Ovary (tissue), 7 donors: ENCODE measurements at regions not wholly inside any gene's neighbourhood (a gene's known extent, or its start where the extent isn't known, plus 50 kb on each side); places are given as distances from the start of the nearest gene placed in this dataset.
A peak's percentile ranks its signal among the peaks of the same experiment; 100 is the strongest.

Experiments used
- DNase-seq, 5 donors: peaks; one replicate each; pipeline ENCODE4 v3.0.0-alpha.2; 2019 to 2020
- H3K27ac ChIP-seq, 2 donors: fragments of 200-600 bp; one replicate each; pipeline versions ENCODE4 v1.5.1 to v1.8.0; 2019 to 2022
- H3K27me3 ChIP-seq: fragments of 200-600 bp; one replicate; pipeline ENCODE4 v1.8.0; 2022
- H3K36me3 ChIP-seq: fragments of 200-600 bp; sonication (generic); one replicate; pipeline ENCODE4 v1.5.1; 2019
- H3K4me1 ChIP-seq: one replicate; pipeline ENCODE4 v1.8.1; 2013; ENCODE audit warnings: mild to moderate bottlenecking, moderate library complexity; ENCODE audit not compliant: insufficient read depth
- H3K4me3 ChIP-seq: fragments of 200-600 bp; sonication (generic); one replicate; pipeline ENCODE4 v1.5.1; 2017
- H3K9me3 ChIP-seq, 2 donors: fragments of 200-600 bp in 1 of 2; sonication (generic) in 1 of 2; one replicate each; pipeline versions ENCODE4 v1.5.1 to v1.8.1; 2013 to 2019; ENCODE audit warnings: mild to moderate bottlenecking in 1 of 2, moderate library complexity in 1 of 2
- CTCF ChIP-seq, 3 donors: fragments of 450-650 bp in 2 of 3; fragments of 200-600 bp in 1 of 3; IDR thresholded peaks; one replicate each; pipeline versions ENCODE4 v1.5.1 to v1.8.0; 2016 to 2022; ENCODE audit warnings: antibody characterized with exemption in 3 of 3, mild to moderate bottlenecking in 1 of 3
- EP300 ChIP-seq: sonication (generic); formaldehyde crosslinking; IDR thresholded peaks from one replicate; pipeline ENCODE4 v1.6.1; 2017; ENCODE audit warnings: antibody characterized with exemption
- POLR2A ChIP-seq: fragments of 450-650 bp; IDR thresholded peaks from one replicate; pipeline ENCODE4 v1.6.1; 2017; ENCODE audit warnings: antibody characterized with exemption, mild to moderate bottlenecking, moderate library complexity
- WGBS, 3 donors: extraction: QIAGEN DNeasy Blood & Tissue Kit in 1 of 3; methylation state at CpG; one replicate each; pipeline versions ENCODE4 v1.1.5 to v1.1.7; 2013 to 2017; 5-methylcytosine and 5-hydroxymethylcytosine counted together
- intact Hi-C, 4 donors: fragments of 100-400 bp; cut with DNase I; formaldehyde crosslinking; loops; one replicate each; pipeline versions ENCODE4 v1.11.0 to v1.15.1; 2022 to 2023
- donor health status: DM: no; HTN: no; CAD: no; lungs with moderate emphysema.
- donor health status: DM: no; HTN: no; CAD: no.
- donor health status: Bipolar disorder and iron deficiency.
- donor health status: DM: no; HTN: no; CAD: no.
- donor health status: DM: yes; HTN: yes; CAD: no.

- no peaks in the 10 kb centered on the region for H3K4me1 ChIP-seq
- no peak for DNase-seq
- no peaks in the 10 kb centered on the region for H3K36me3 ChIP-seq
- WGBS, 3 donors, result 55 to 63% (median 58%) methylated on average over 5 of the region's 5 CpGs
- intact Hi-C loops, result loop anchor here in 1 of 4 donors (5.0 kb wide), 1 partner anchor 964 kb away; no protein-coding TSS in a partner anchor
- no peak overlapping the region for H3K27ac ChIP-seq
- H3K27me3 ChIP-seq, result no peaks in the 10 kb centered on the region
- no peak overlapping the region for H3K4me3 ChIP-seq
- H3K9me3 ChIP-seq, result no peaks in the 10 kb centered on the region
- TF ChIP-seq EP300, result no peak
- no peak for TF ChIP-seq POLR2A
- no peak for TF ChIP-seq CTCF (IDR thresholded peaks at IDR 0.05)
Observed at GRCh38 chr4:138090918-138091676, 151.1 kb downstream of the SLC7A11 start.

- TF ChIP-seq CTCF (IDR thresholded peaks at IDR 0.05) (peak; percentile 28 to 67 (median 50)), EP300 (no peak)
- H3K4me3 ChIP-seq, result no peak overlapping the region
- H3K4me1 ChIP-seq, result no peaks in the 10 kb centered on the region
- H3K36me3 ChIP-seq, result no peaks in the 10 kb centered on the region
- WGBS, 3 donors, result 11 to 17% (median 11%) methylated on average over 17 of the region's 17 CpGs
- no peaks in the 10 kb centered on the region for H3K27me3 ChIP-seq
- DNase-seq, result peak in 4 of 5 donors; percentile 11 to 48 (median 36)
- intact Hi-C loops, result loop anchor here in 1 of 4 donors (5.0 kb wide), 1 partner anchor 963 kb away; no protein-coding TSS in a partner anchor
- no peak overlapping the region for H3K27ac ChIP-seq
- no peaks in the 10 kb centered on the region for H3K9me3 ChIP-seq
Observed at GRCh38 chr4:138090150-138090917, 151.8 kb downstream of the SLC7A11 start.

- Histone ChIP-seq H3K27ac (no peak overlapping the region), H3K9me3 (no peaks in the 10 kb centered on the region), H3K36me3 (no peaks in the 10 kb centered on the region), H3K27me3 (no peaks in the 10 kb centered on the region), H3K4me1 (no peaks in the 10 kb centered on the region), H3K4me3 (no peak overlapping the region)
- intact Hi-C loops, result loop anchor here in 1 of 4 donors (10.0 kb wide), 1 partner anchor 586 kb away; no protein-coding TSS in a partner anchor
- no peak for DNase-seq
- 98% methylated on average over 67 of the region's 67 CpGs for WGBS, 3 donors
- no peak for TF ChIP-seq EP300
- no peak for TF ChIP-seq POLR2A
- TF ChIP-seq CTCF (IDR thresholded peaks at IDR 0.05), result no peak
Observed at GRCh38 chr4:138088449-138089208, 153.5 kb downstream of the SLC7A11 start.

- no peak for DNase-seq
- no peaks in the 10 kb centered on the region for H3K27me3 ChIP-seq
- 77 to 83% (median 82%) methylated on average over 4 of the region's 4 CpGs for WGBS, 3 donors
- H3K36me3 ChIP-seq, result no peaks in the 10 kb centered on the region
- intact Hi-C loops, result loop anchor here in 1 of 4 donors (10.0 kb wide), 1 partner anchor 588 kb away; no protein-coding TSS in a partner anchor
- H3K4me1 ChIP-seq, result no peaks in the 10 kb centered on the region
- H3K27ac ChIP-seq, result no peak overlapping the region
- TF ChIP-seq POLR2A (no peak), EP300 (no peak), CTCF (IDR thresholded peaks at IDR 0.05) (no peak)
- H3K4me3 ChIP-seq, result no peak overlapping the region
- H3K9me3 ChIP-seq, result no peaks in the 10 kb centered on the region
Observed at GRCh38 chr4:138087066-138087719, 155.0 kb downstream of the SLC7A11 start.
